ENCODE measurements at regions not wholly inside any gene's neighbourhood (a gene's known extent, or its start where the extent isn't known, plus 50 kb on each side); places are given as distances from the start of the nearest gene placed in this dataset.

- DNase-seq (ENCODE audit: low spot score): no peak
Measured at GRCh38 chr22:27573280-27574001, 228.1 kb downstream of the MN1 start.

DNA sequence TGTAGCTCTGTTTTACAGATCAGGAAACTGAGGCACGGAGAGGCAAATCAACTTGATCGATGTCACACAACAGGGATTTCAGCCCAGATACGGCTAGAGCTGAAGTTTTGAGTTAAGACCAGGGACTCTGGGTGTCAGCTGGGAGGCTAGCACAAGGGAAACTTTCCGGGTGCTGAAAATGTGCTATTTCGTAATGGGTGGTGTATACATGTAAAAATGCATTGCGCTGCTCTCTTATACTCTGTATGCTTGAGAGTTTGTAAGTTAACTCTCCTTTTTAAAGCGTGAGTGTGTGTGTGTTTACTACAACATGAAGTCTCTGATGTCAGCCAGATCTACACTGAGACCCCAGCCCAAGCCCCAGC is 227.6 kb downstream of the MN1 start:
- no peak for DNase-seq (ENCODE audit: low spot score)

DNA sequence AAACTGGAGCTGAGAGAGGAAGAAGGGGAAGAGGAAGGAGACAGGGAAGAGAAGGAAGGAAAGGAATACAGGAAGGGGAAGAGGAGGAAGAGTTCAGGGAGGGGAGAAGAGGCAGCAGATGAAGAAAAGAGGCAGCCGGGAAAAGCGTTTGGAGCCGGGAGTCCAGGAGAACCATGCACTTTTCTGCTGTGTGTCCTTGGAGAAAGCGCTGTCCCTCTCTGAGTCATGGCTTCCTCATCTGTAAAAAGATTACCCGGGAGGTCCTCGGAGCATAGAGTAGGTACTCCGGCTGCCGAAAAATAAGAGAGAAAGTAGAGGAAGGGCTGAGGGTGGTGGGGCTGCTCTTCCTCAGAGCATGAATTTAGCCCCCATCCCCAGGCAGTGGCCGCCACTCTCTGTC is 226.9 kb downstream of the MN1 start:
- DNase-seq (ENCODE audit: low spot score): no peak

GRCh38 chr22:27575348-27575747 is 226.2 kb downstream of the MN1 start:
- no peak for DNase-seq (ENCODE audit: low spot score)

DNA sequence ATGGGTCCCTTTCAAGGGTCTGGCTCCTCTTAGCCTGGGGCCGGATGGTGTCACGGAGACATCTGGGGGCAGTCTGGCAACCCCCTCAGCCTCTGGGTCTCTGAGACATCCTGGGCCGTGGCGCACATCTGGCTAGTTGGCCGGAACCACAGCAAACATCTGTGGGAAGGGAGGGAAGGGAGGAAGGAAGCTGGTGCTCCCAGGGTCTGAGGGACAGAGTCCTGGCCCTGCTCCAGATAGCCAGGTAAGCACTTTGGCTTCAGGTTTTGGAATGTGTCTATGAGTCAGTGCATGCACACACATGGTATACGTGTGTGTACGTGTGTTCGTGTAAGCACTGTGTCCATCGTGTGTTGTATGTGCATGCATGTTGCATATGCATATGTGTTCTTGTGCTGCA is 225.1 kb downstream of the MN1 start:
- DNase-seq (ENCODE audit: low spot score): no peak

- DNase-seq (ENCODE audit: low spot score): no peak
Measured at GRCh38 chr22:27576815-27577573, 224.6 kb downstream of the MN1 start.

- DNase-seq (ENCODE audit: low spot score): no peak
Measured at GRCh38 chr22:27577574-27577969, 224.0 kb downstream of the MN1 start.

DNA sequence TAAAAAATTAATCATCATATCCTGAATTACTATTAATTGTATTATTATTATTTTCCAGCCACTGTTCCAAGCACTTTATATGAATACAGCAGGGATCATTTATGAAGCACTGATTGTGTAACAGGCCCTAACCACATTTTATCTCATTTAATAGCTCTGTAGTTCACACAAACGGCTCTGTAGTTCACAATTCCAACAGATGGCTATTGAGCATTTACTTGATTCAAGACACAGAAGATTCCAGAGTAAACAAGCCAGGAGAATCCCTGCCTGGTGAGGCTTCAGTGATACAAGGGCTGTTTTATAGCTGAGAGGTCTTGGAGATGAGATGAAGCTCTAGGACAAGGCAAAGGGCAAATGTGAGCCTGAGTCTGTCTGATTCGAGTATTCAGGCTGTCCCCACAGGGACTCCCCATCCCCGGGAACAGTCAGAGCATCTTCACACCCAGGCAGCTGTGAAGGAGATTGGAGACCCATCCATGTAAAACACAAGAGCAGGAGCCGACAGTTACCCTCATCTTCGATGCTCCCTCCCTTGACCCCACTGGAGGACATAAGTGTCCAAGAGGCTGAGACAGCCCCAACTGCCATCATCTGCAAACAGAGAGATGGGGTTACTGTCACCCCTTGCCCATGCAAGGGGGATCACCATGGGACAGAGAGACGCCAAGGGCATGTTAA is 222.5 kb downstream of the MN1 start:
- DNase-seq (ENCODE audit: low spot score): no peak

- no peak for DNase-seq (ENCODE audit: low spot score)
Measured at GRCh38 chr22:27580311-27580897, 221.2 kb downstream of the MN1 start.

- no peak for DNase-seq (ENCODE audit: low spot score)
Measured at GRCh38 chr22:27581236-27581635, 220.3 kb downstream of the MN1 start.

- DNase-seq (ENCODE audit: low spot score): no peak
Measured at GRCh38 chr22:27581688-27582087, 219.9 kb downstream of the MN1 start.

DNA sequence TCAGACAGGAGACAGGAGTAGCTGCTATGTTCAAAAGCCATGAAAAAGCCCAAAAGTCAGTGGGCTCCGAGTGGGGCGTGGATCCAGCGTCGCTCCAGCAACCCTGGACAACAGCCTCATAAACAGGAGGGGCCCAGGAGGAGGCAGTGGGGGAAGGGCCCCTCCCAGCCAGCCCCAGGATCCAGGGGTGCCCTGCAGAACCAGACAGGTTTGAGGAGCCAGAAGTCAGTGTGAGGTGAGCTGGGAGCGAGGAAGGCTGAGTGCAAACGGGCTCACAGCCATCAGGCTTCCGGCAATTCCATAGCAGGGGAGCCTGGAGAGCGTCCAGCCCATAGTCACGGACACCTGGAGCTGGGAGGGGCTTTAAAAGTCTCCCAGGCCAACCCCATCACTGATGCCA is 217.7 kb downstream of the MN1 start:
- DNase-seq (ENCODE audit: low spot score): no peak

- no peak for DNase-seq (ENCODE audit: low spot score)
Measured at GRCh38 chr22:27585141-27585540, 216.4 kb downstream of the MN1 start.

DNA sequence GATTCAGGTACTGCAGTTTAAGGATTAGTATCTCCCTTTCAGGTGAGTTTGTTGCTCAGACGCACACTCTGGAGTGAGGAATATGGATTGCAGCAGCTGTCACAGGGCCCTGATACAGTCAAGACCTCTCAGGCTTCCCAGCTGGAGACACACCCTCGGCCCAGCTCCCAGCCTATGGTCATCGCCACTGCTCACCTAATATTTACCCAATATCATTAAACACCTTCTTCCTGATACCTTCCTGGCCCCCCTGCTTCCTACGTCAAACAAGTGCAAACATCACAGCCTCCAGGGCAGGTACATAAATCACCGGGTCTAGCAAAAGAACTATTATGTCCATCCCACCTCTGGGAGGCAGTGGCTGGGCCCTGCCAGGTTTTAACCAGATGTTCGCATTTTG is 213.3 kb downstream of the MN1 start:
- DNase-seq (ENCODE audit: low spot score): no peak

DNA sequence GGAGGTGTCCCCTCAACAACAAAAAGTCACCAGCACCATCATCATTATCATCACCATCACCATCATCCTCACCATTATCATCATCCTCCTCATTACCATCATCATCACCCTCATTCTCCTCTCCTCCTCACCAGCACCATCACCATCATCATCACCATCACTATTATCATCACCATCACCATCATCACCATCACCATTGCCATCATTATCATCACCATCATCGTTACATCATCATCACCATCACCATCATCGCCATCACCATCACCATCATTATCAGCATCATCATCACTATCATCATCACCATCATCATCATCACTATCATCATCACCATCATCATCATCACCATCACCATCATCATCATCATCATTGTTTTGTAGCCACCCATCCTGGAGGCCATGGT is 212.6 kb downstream of the MN1 start:
- no peak for DNase-seq (ENCODE audit: low spot score)

DNA sequence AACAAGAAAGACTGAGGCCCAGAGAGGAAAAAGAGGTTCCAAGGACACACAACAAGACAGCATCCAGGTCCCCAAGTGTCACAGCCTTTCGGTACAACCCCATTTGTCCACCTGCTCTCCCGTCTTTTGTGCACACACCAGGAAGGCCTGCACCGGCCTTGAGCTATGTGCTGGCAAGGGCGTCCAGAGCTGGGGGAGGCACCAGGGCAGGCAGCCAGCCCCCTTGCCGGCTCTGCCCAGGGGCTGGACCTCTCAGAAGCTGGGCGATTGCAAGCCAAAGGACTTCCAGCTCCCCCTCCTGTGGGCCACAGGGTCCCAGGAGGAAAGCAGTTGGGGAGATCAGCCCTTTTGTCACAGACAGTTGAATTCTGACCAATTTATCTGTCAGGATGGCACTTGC is 210.5 kb downstream of the MN1 start:
- no peak for DNase-seq (ENCODE audit: low spot score)

GRCh38 chr22:27593378-27593777 is 208.2 kb downstream of the MN1 start:
- no peak for DNase-seq (ENCODE audit: low spot score)

DNA sequence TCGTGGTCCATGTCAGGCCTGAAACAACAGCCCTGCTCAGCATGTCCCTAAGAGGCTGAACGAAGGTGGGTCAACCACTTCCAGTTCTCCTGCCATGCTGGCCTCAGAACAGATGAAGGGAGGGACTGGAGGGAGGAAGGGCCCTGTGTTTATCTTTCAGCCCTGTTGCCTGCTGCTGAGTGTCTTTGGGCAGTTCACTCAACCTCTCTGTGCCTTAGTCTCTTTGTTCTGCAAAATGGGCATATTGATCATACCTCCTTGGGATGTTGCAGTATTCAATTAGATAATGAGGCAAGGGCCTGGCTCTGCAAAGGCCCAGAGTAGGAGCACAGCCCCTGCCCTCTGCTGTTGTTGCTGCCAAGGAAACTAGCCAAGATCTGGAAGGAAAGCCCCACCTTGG is 207.5 kb downstream of the MN1 start:
- no peak for DNase-seq (ENCODE audit: low spot score)

DNA sequence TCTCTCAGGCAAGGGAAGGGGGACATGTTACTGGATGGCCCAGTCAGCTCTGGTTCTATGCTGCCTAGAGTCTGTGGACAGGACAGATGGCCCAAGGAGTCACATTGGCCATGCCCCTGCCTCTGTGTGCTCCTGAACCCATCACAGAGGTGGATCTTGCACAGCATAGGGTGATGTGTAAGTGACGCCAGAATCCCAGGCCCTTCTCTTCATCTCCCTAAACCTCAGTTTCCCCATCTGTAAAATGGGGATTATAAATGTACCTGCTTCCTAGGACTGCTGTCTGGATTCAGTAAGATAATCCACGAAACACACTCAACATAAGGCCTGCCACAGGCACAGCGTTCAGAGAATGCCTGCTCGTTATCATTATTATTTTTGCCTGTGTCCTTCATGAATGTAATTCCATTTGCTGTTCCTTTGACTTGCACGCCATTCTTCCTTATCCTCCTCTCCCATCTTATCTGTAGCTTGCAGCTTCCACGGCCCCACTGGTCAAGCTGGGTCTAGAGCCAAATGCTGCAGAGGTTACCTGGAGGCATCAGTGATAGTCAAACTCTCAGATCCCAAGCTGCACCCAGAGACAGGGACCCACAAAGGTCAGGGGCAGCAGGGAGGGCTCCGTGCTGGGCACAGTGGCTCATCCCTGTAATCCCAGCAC is 207.0 kb downstream of the MN1 start:
- DNase-seq (ENCODE audit: low spot score): no peak

- no peak for DNase-seq (ENCODE audit: low spot score)
Measured at GRCh38 chr22:27596133-27596870, 205.3 kb downstream of the MN1 start.

GRCh38 chr22:27597703-27598444 is 203.7 kb downstream of the MN1 start:
- DNase-seq (ENCODE audit: low spot score): peak; percentile 76
